ENCODE measurements at regions not wholly inside any gene's neighbourhood (a gene's known extent, or its start where the extent isn't known, plus 50 kb on each side); places are given as distances from the start of the nearest gene placed in this dataset.

DNA sequence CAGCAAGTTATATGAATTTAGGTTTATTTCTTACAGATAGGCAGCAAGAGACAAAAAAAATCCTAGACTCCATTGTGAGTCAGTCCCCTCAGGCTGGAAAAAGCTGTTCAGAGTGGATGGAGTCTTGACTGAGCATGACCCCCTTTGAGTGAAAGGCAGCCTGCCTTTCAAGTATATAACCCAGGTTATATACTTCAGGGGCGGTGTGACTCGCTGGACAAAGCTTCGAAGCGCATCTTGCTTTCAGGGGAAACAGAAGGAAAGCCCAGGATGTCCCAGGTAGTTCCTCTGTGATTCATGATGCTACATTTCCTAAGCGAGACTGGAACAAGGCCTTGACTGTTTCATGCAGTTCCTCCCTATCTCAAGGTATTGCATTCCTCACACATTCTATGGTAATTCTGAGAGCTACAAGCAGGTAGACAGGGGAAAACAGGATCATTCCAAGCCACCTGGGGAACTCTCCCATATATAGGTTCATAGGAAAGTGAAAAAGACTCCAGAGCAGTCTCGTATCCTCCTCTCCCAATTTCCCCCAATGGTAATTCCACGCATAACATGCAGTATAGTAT is 1244.1 kb upstream of the CDH6 start:
- Histone ChIP-seq H3K23ac (ENCODE audit: low read length) (no peak overlapping the region), H3K4me1 (ENCODE audit: control insufficient read depth in 1 of 2, insufficient read depth in 2 of 2, low read length in 2 of 2) (no peaks in the 10 kb centered on the region), H3K14ac (ENCODE audit: low read length) (no peak overlapping the region), H4K91ac (ENCODE audit: low read depth, low read length) (no peak overlapping the region), H3K36me3 (ENCODE audit: control insufficient read depth in 1 of 2, insufficient read depth in 2 of 2, low read length in 2 of 2) (no peaks in the 10 kb centered on the region), H3K4me3 (ENCODE audit: low read depth, low read length) (no peak overlapping the region), H3K4me2 (ENCODE audit: low read length) (no peak overlapping the region), H4K8ac (ENCODE audit: low read depth, low read length) (no peak overlapping the region), H3K9ac (ENCODE audit: low read length) (no peak overlapping the region), H3K4ac (ENCODE audit: low read depth, low read length) (no peak overlapping the region), H3K18ac (ENCODE audit: low read length) (no peak overlapping the region), H3K79me2 (ENCODE audit: control insufficient read depth, insufficient read depth, low read length, poor library complexity) (no peaks in the 10 kb centered on the region), H3K9me3 (ENCODE audit: insufficient read depth, low read depth, low read length) (no peaks in the 10 kb centered on the region), H2AFZ (ENCODE audit: insufficient read depth, low read length, poor library complexity) (no peak overlapping the region), H2BK5ac (ENCODE audit: low read depth, low read length, poor library complexity) (no peak overlapping the region), H2BK12ac (ENCODE audit: low read length) (no peak overlapping the region), H2BK120ac (ENCODE audit: insufficient read depth, low read length, poor library complexity) (no peak overlapping the region), H3K27me3 (ENCODE audit: insufficient read depth, low read length) (no peaks in the 10 kb centered on the region), H3K27ac (ENCODE audit: low read depth, low read length) (no peak overlapping the region), H4K12ac (ENCODE audit: low read depth, low read length) (no peak overlapping the region), H2AK5ac (ENCODE audit: low read length) (no peak overlapping the region), H3K79me1 (ENCODE audit: low read length) (no peaks in the 10 kb centered on the region)
- WGBS (ENCODE audit: extremely low coverage, insufficient coverage, insufficient read length) = no CpG with 5 or more reads among the region's 7 CpGs
- DNase-seq = no peak

DNA sequence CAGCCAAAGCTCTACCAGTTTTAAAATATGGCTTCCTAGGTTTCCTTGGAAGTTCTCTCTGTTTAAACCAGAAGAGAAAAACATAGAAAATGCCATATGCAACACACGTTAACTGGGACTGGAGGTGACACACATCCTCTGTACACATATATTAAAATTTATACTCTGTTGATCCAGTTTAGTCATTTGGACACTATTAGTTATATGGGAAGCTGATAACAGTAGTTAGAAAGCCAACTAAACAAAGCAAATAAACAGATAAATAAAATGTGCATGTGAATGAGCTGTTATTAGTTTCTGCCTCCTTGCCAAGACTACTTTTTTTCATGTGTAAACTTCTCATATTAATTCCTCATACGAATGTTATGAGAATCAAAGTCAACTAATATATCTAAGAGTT is 1249.2 kb upstream of the CDH6 start:
- Histone ChIP-seq H3K4me3 (ENCODE audit: low read depth, low read length) (no peak overlapping the region), H3K14ac (ENCODE audit: low read length) (no peak overlapping the region), H3K27ac (ENCODE audit: low read depth, low read length) (no peak overlapping the region), H2BK120ac (ENCODE audit: insufficient read depth, low read length, poor library complexity) (no peak overlapping the region), H3K27me3 (ENCODE audit: insufficient read depth, low read length) (no peaks in the 10 kb centered on the region), H3K9me3 (ENCODE audit: insufficient read depth, low read depth, low read length) (no peaks in the 10 kb centered on the region), H3K4me1 (ENCODE audit: control insufficient read depth in 1 of 2, insufficient read depth in 2 of 2, low read length in 2 of 2) (no peaks in the 10 kb centered on the region), H2AK5ac (ENCODE audit: low read length) (no peak overlapping the region), H3K4ac (ENCODE audit: low read depth, low read length) (no peak overlapping the region), H3K79me2 (ENCODE audit: control insufficient read depth, insufficient read depth, low read length, poor library complexity) (no peaks in the 10 kb centered on the region), H3K18ac (ENCODE audit: low read length) (no peak overlapping the region), H2BK12ac (ENCODE audit: low read length) (no peak overlapping the region), H4K91ac (ENCODE audit: low read depth, low read length) (no peak overlapping the region), H4K8ac (ENCODE audit: low read depth, low read length) (no peak overlapping the region), H2AFZ (ENCODE audit: insufficient read depth, low read length, poor library complexity) (no peak overlapping the region), H2BK5ac (ENCODE audit: low read depth, low read length, poor library complexity) (no peak overlapping the region), H3K79me1 (ENCODE audit: low read length) (no peaks in the 10 kb centered on the region), H3K4me2 (ENCODE audit: low read length) (no peak overlapping the region), H4K12ac (ENCODE audit: low read depth, low read length) (no peak overlapping the region), H3K23ac (ENCODE audit: low read length) (no peak overlapping the region), H3K36me3 (ENCODE audit: control insufficient read depth in 1 of 2, insufficient read depth in 2 of 2, low read length in 2 of 2) (no peaks in the 10 kb centered on the region), H3K9ac (ENCODE audit: low read length) (no peak overlapping the region)
- DNase-seq = no peak
- no CpG with 5 or more reads among the region's 2 CpGs for WGBS (ENCODE audit: extremely low coverage, insufficient coverage, insufficient read length)

DNA sequence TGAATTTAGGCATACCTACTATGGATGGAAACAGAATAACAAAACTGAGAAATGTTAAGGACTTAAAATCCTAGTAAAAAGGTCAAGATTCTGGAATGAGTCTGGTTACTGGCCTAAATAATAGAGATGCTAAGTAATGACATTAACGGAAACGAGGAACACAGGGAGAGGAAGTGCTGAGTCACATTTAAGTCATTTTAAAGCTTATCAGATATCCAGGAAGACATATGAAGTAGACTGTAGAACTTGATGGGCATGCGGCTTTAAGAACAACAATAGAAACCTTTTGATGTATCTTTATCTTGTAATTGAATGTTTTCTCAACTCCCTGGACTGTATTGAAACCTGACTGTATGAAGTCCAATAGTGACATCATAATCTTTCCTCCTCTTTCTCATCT is 1251.4 kb upstream of the CDH6 start:
- Histone ChIP-seq H3K4me3 (ENCODE audit: low read depth, low read length) (no peak overlapping the region), H3K9ac (ENCODE audit: low read length) (no peak overlapping the region), H2BK5ac (ENCODE audit: low read depth, low read length, poor library complexity) (no peak overlapping the region), H2BK120ac (ENCODE audit: insufficient read depth, low read length, poor library complexity) (no peak overlapping the region), H3K79me2 (ENCODE audit: control insufficient read depth, insufficient read depth, low read length, poor library complexity) (no peaks in the 10 kb centered on the region), H2AK5ac (ENCODE audit: low read length) (no peak overlapping the region), H2AFZ (ENCODE audit: insufficient read depth, low read length, poor library complexity) (no peak overlapping the region), H4K91ac (ENCODE audit: low read depth, low read length) (no peak overlapping the region), H3K4me2 (ENCODE audit: low read length) (no peak overlapping the region), H4K12ac (ENCODE audit: low read depth, low read length) (no peak overlapping the region), H3K9me3 (ENCODE audit: insufficient read depth, low read depth, low read length) (no peaks in the 10 kb centered on the region), H2BK12ac (ENCODE audit: low read length) (no peak overlapping the region), H3K27ac (ENCODE audit: low read depth, low read length) (no peak overlapping the region), H3K27me3 (ENCODE audit: insufficient read depth, low read length) (no peaks in the 10 kb centered on the region), H3K36me3 (ENCODE audit: control insufficient read depth in 1 of 2, insufficient read depth in 2 of 2, low read length in 2 of 2) (no peaks in the 10 kb centered on the region), H3K4me1 (ENCODE audit: control insufficient read depth in 1 of 2, insufficient read depth in 2 of 2, low read length in 2 of 2) (no peaks in the 10 kb centered on the region), H3K14ac (ENCODE audit: low read length) (no peak overlapping the region), H3K23ac (ENCODE audit: low read length) (no peak overlapping the region), H3K79me1 (ENCODE audit: low read length) (no peaks in the 10 kb centered on the region), H3K18ac (ENCODE audit: low read length) (no peak overlapping the region), H3K4ac (ENCODE audit: low read depth, low read length) (no peak overlapping the region), H4K8ac (ENCODE audit: low read depth, low read length) (no peak overlapping the region)
- DNase-seq = no peak
- WGBS (ENCODE audit: extremely low coverage, insufficient coverage, insufficient read length) = no CpG with 5 or more reads among the region's 3 CpGs

DNA sequence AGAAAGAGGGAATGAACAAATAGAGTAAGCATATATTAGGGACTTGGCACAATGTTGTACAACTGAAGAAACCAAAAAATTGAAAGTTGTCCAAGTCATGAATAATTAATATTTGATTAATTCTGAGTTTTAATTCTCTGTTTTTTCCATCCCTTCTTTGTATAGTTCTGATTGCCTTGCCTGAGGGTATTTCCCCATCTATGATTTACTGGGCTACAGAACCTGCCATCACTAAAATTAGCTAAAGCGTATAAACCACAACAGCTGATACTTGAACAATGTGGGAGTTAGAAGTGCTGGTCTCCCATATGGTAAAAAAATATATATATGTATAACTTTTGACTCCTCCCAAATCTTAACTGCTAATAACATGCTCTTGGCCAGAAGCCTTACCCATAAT is 1253.5 kb upstream of the CDH6 start:
- Histone ChIP-seq H3K27ac (ENCODE audit: low read depth, low read length) (no peak overlapping the region), H3K36me3 (ENCODE audit: control insufficient read depth in 1 of 2, insufficient read depth in 2 of 2, low read length in 2 of 2) (no peaks in the 10 kb centered on the region), H3K14ac (ENCODE audit: low read length) (no peak overlapping the region), H3K18ac (ENCODE audit: low read length) (no peak overlapping the region), H4K91ac (ENCODE audit: low read depth, low read length) (no peak overlapping the region), H3K4me3 (ENCODE audit: low read depth, low read length) (no peak overlapping the region), H3K23ac (ENCODE audit: low read length) (no peak overlapping the region), H4K12ac (ENCODE audit: low read depth, low read length) (no peak overlapping the region), H2BK12ac (ENCODE audit: low read length) (no peak overlapping the region), H2AK5ac (ENCODE audit: low read length) (no peak overlapping the region), H3K9ac (ENCODE audit: low read length) (no peak overlapping the region), H3K4ac (ENCODE audit: low read depth, low read length) (no peak overlapping the region), H3K27me3 (ENCODE audit: insufficient read depth, low read length) (no peaks in the 10 kb centered on the region), H2BK5ac (ENCODE audit: low read depth, low read length, poor library complexity) (no peak overlapping the region), H2BK120ac (ENCODE audit: insufficient read depth, low read length, poor library complexity) (no peak overlapping the region), H3K4me1 (ENCODE audit: control insufficient read depth in 1 of 2, insufficient read depth in 2 of 2, low read length in 2 of 2) (no peaks in the 10 kb centered on the region), H3K4me2 (ENCODE audit: low read length) (no peak overlapping the region), H2AFZ (ENCODE audit: insufficient read depth, low read length, poor library complexity) (no peak overlapping the region), H3K79me2 (ENCODE audit: control insufficient read depth, insufficient read depth, low read length, poor library complexity) (no peaks in the 10 kb centered on the region), H3K9me3 (ENCODE audit: insufficient read depth, low read depth, low read length) (no peaks in the 10 kb centered on the region), H3K79me1 (ENCODE audit: low read length) (no peaks in the 10 kb centered on the region), H4K8ac (ENCODE audit: low read depth, low read length) (no peak overlapping the region)
- DNase-seq = no peak
- no CpG with 5 or more reads among the region's 1 CpG for WGBS (ENCODE audit: extremely low coverage, insufficient coverage, insufficient read length)
